ENCODE measurements at regions not wholly inside any gene's neighbourhood (a gene's known extent, or its start where the extent isn't known, plus 50 kb on each side); places are given as distances from the start of the nearest gene placed in this dataset.

GRCh38 chr16:80285104-80285503 lies 255.7 kb upstream of the DYNLRB2 start:
- TF ChIP-seq CTCF (IDR thresholded peaks at IDR 0.05) (no peak), POLR2AphosphoS5 (IDR thresholded peaks at IDR 0.05) (no peak), EP300 (IDR thresholded peaks at IDR 0.05) (no peak), POLR2A (IDR thresholded peaks at IDR 0.05) (no peak)
